Keratinocyte (primary cell): ENCODE measurements at regions not wholly inside any gene's neighbourhood (a gene's known extent, or its start where the extent isn't known, plus 50 kb on each side); places are given as distances from the start of the nearest gene placed in this dataset.

Experiments used
- DNase-seq: peaks from one replicate; pipeline ENCODE4 v3.0.0-alpha.2; 2011; ENCODE audit warnings: low read depth, missing footprints, low spot score
- FAIRE-seq: peaks from 2 replicates; lab custom pipeline; 2011; peaks lifted over from hg19 to GRCh38; lab: Jason Lieb, UNC
- H2AFZ ChIP-seq: 2 replicates; pipeline ENCODE4 v1.6.0; 2012; ENCODE audit warnings: low read length, control low read depth, inconsistent platforms; ENCODE audit not compliant: control insufficient read depth
- H3K27ac ChIP-seq: 2 replicates; pipeline ENCODE4 v1.5.1; 2011; ENCODE audit warnings: low read length; ENCODE audit not compliant: control insufficient read depth, insufficient read depth
- H3K27me3 ChIP-seq: 3 replicates; pipeline ENCODE4 v1.6.0; 2011; ENCODE audit warnings: low read length; ENCODE audit not compliant: control insufficient read depth, insufficient read depth; ENCODE audit errors: extremely low read depth
- H3K36me3 ChIP-seq, 2 experiments: 2 replicates in 1 of 2; 3 replicates in 1 of 2; pipeline ENCODE4 v1.5.1; 2011; ENCODE audit warnings: low read length in 2 of 2, mild to moderate bottlenecking in 1 of 2; ENCODE audit not compliant: control insufficient read depth in 2 of 2, insufficient read depth in 2 of 2; ENCODE audit errors: extremely low read depth in 1 of 2
- H3K4me1 ChIP-seq: 3 replicates; pipeline ENCODE4 v1.5.1; 2011; ENCODE audit warnings: low read length; ENCODE audit not compliant: control insufficient read depth, insufficient read depth; ENCODE audit errors: extremely low read depth
- H3K4me2 ChIP-seq: 3 replicates; pipeline ENCODE4 v1.6.0; 2011; ENCODE audit warnings: low read depth, low read length; ENCODE audit not compliant: control insufficient read depth, insufficient read depth; ENCODE audit errors: extremely low read depth
- H3K4me3 ChIP-seq, 3 experiments: fragments of 200-600 bp in 1 of 3; sonication (generic) in 1 of 3; 2 replicates in 2 of 3; 3 replicates in 1 of 3; pipeline ENCODE4 v1.5.1; 2011 to 2016; ENCODE audit warnings: low read length in 3 of 3, mild to moderate bottlenecking in 3 of 3, control low read depth in 2 of 3, inconsistent platforms in 1 of 3, low read depth in 1 of 3, mixed read lengths in 1 of 3, mixed run types in 1 of 3, moderate library complexity in 1 of 3; ENCODE audit not compliant: control insufficient read depth in 2 of 3, insufficient read depth in 2 of 3; ENCODE audit errors: extremely low read depth in 1 of 3
- H3K79me2 ChIP-seq: 2 replicates; pipeline ENCODE4 v1.6.0; 2012; ENCODE audit warnings: low read length; ENCODE audit not compliant: control insufficient read depth, insufficient read depth
- H3K9ac ChIP-seq: 3 replicates; pipeline ENCODE4 v1.6.0; 2011; ENCODE audit warnings: low read length; ENCODE audit not compliant: control insufficient read depth, insufficient read depth; ENCODE audit errors: extremely low read depth
- H3K9me1 ChIP-seq: 3 replicates; pipeline ENCODE4 v1.6.0; 2011; ENCODE audit warnings: low read length; ENCODE audit not compliant: control insufficient read depth, insufficient read depth; ENCODE audit errors: extremely low read depth
- H3K9me3 ChIP-seq: 2 replicates; pipeline ENCODE4 v1.5.1; 2012; ENCODE audit warnings: low read depth, low read length; ENCODE audit not compliant: control insufficient read depth
- H4K20me1 ChIP-seq: 3 replicates; pipeline ENCODE4 v1.6.0; 2011; ENCODE audit warnings: low read length; ENCODE audit not compliant: control insufficient read depth, insufficient read depth; ENCODE audit errors: extremely low read depth
- EZH2 ChIP-seq: IDR thresholded peaks from one replicate; pipeline ENCODE4 v1.6.1; 2012; ENCODE audit warnings: inconsistent platforms, mild to moderate bottlenecking, low read length, moderate library complexity
- dilution Hi-C: fragments of 300-500 bp; cut with MboI; formaldehyde crosslinking; loops from one replicate; pipeline ENCODE4 v1.7.0; 2020; ENCODE audit warnings: low sequenced_read_pairs; ENCODE audit not compliant: extremely low pct_ligation_motif_present
- TF ChIP-seq, protein P1 (sequence below), 3 experiments: IDR thresholded peaks in 1 of 3; conservative IDR thresholded peaks in 1 of 3; optimal IDR thresholded peaks in 1 of 3; 2 replicates in 2 of 3; 3 replicates in 1 of 3; pipeline versions ENCODE3 to v1.5.1; 2011; ENCODE audit warnings: low read length in 3 of 3, mild to moderate bottlenecking in 3 of 3, moderate library complexity in 2 of 3, control low read depth in 1 of 3, inconsistent platforms in 1 of 3; ENCODE audit not compliant: insufficient read depth in 2 of 3; ENCODE audit errors: extremely low read depth in 1 of 3

DNA sequence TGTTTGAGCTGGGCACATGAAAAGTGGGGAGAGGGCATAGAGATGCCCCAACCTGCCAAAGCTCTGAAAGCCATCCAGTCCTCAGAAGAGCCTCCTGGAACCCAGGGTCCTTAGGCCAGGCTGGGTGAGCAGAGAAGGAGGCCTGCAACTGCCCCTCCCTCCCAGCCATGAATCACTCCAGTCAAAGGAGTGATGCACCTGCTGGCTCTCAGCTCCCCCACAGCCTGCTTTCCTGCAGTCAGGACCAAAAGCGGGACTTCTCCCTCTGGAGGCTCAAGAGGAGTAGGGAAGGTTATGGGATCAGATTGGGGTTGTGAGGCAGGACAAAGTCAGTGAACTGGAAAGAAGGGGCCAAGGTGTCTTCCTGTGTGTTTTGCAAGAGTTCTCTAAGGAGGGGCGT lies 145.6 kb downstream of the TMEM132E start:
- no peaks in the 10 kb centered on the region for H3K9me1 ChIP-seq
- DNase-seq (no peak), FAIRE-seq (no peak)
- no peaks in the 10 kb centered on the region for H3K79me2 ChIP-seq
- no peak overlapping the region for H3K4me2 ChIP-seq
- TF ChIP-seq, protein P1, sequence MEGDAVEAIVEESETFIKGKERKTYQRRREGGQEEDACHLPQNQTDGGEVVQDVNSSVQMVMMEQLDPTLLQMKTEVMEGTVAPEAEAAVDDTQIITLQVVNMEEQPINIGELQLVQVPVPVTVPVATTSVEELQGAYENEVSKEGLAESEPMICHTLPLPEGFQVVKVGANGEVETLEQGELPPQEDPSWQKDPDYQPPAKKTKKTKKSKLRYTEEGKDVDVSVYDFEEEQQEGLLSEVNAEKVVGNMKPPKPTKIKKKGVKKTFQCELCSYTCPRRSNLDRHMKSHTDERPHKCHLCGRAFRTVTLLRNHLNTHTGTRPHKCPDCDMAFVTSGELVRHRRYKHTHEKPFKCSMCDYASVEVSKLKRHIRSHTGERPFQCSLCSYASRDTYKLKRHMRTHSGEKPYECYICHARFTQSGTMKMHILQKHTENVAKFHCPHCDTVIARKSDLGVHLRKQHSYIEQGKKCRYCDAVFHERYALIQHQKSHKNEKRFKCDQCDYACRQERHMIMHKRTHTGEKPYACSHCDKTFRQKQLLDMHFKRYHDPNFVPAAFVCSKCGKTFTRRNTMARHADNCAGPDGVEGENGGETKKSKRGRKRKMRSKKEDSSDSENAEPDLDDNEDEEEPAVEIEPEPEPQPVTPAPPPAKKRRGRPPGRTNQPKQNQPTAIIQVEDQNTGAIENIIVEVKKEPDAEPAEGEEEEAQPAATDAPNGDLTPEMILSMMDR (optimal IDR thresholded peaks at IDR 0.05 in 1 of 3, IDR thresholded peaks at IDR 0.05 in 1 of 3, conservative IDR thresholded peaks at IDR 0.05 in 1 of 3; ENCODE audit: extremely low read depth in 1 of 3, insufficient read depth in 2 of 3, low read length in 3 of 3), result no peak
- H4K20me1 ChIP-seq, result no peaks in the 10 kb centered on the region
- H2AFZ ChIP-seq, result no peak overlapping the region
- dilution Hi-C loops, result no loop called here
- H3K36me3 ChIP-seq, result no peaks in the 10 kb centered on the region
- H3K4me1 ChIP-seq, result no peaks in the 10 kb centered on the region
- no peaks in the 10 kb centered on the region for H3K9me3 ChIP-seq
- H3K4me3 ChIP-seq, result no peak overlapping the region
- H3K9ac ChIP-seq, result no peak overlapping the region
- no peak overlapping the region for H3K27ac ChIP-seq
- H3K27me3 ChIP-seq, result no peaks in the 10 kb centered on the region

DNA sequence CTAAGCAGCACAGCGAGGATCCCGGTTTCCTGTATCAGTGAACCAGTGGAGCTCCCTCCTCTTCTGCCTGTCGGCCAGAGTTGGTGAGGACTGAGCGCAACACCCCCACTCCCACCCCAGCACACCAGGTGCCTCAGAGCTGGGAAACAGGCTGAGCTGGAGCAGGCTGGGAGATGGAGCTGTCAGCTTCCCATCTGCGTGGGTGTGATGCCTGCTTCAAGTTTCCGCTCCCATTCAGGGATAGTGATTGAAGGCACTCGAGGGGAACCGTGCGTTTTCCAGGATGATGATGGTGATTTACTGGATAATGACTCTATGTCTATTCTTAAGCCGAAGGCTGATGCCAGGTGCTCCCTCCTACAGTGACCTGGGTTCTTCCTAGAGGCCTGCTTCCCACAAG lies 144.5 kb downstream of the TMEM132E start:
- Histone ChIP-seq H3K4me2 (no peak overlapping the region), H3K9me3 (no peaks in the 10 kb centered on the region), H3K36me3 (no peaks in the 10 kb centered on the region), H4K20me1 (no peaks in the 10 kb centered on the region), H3K4me3 (no peak overlapping the region), H2AFZ (no peak overlapping the region), H3K9ac (no peak overlapping the region), H3K27ac (no peak overlapping the region), H3K79me2 (no peaks in the 10 kb centered on the region), H3K9me1 (no peaks in the 10 kb centered on the region), H3K27me3 (no peaks in the 10 kb centered on the region), H3K4me1 (no peaks in the 10 kb centered on the region)
- dilution Hi-C loops, result no loop called here
- DNase-seq (no peak), FAIRE-seq (no peak)
- TF ChIP-seq, protein P1 (optimal IDR thresholded peaks at IDR 0.05 in 1 of 3, IDR thresholded peaks at IDR 0.05 in 1 of 3, conservative IDR thresholded peaks at IDR 0.05 in 1 of 3; ENCODE audit: extremely low read depth in 1 of 3, insufficient read depth in 2 of 3, low read length in 3 of 3), result no peak
- TF ChIP-seq EZH2, result no peak
